K562 (cell line): ENCODE measurements at regions not wholly inside any gene's neighbourhood (a gene's known extent, or its start where the extent isn't known, plus 50 kb on each side); places are given as distances from the start of the nearest gene placed in this dataset.
A peak's percentile ranks its signal among the peaks of the same experiment; 100 is the strongest.

Experiments used
- ATAC-seq: fragments of 200-7000 bp; cut with Tn5 transposase; 3 replicates; pipeline ENCODE4 v1.9.1; 2020; ENCODE audit warnings: moderate library complexity
- BruUV-seq: library from RNA; stranded (reverse); fragments of 400-500 nt; replicated peaks from 2 replicates; lab custom pipeline; 2021; lab: Mats Ljungman, UMichigan
- CTCF ChIA-PET: fragments of 300-600 bp; formaldehyde crosslinking; extraction: SDS; loops from one replicate; lab custom pipeline; 2021; ENCODE audit warnings: low intra/inter-chr PET ratio; lab: Yijun Ruan, JAX
- POLR2A ChIA-PET: fragments of 300-600, 350-650 bp; sonication (Branson Sonifier 250); formaldehyde crosslinking; extraction: SDS; loops from one replicate; lab custom pipeline; 2021; ENCODE audit warnings: antibody characterized with exemption, inconsistent platforms; lab: Yijun Ruan, JAX
- DNase-seq, 4 experiments: peaks; one replicate each; pipeline versions ENCODE4 v3.0.0 to v3.0.0-alpha.2; 2011 to 2018; ENCODE audit warnings: low spot score in 3 of 4, mixed read lengths in 3 of 4; ENCODE audit errors: extremely low read depth in 1 of 4
- FAIRE-seq: peaks from 2 replicates; lab custom pipeline; 2011; peaks lifted over from hg19 to GRCh38; lab: Jason Lieb, UNC
- H2AFZ ChIP-seq: 2 replicates; pipeline ENCODE4 v1.6.0; 2011; ENCODE audit warnings: low read depth, low read length, control low read depth, inconsistent platforms
- H3K27ac ChIP-seq: fragments of 200-600 bp; 3 replicates; pipeline ENCODE4 v1.8.0; 2011; ENCODE audit warnings: low read depth, mild to moderate bottlenecking, control low read depth, inconsistent platforms, low read length, moderate library complexity, mixed read lengths; ENCODE audit errors: extremely low read depth
- H3K27me3 ChIP-seq, 2 experiments: fragments of 300-600 bp in 1 of 2; 2 replicates in 1 of 2; 3 replicates in 1 of 2; pipeline versions ENCODE4 v1.6.0 to v1.8.0; 2011; ENCODE audit warnings: inconsistent platforms in 2 of 2, low read length in 2 of 2, mild to moderate bottlenecking in 1 of 2, mixed read lengths in 1 of 2, moderate library complexity in 1 of 2; ENCODE audit not compliant: control insufficient read depth in 2 of 2, insufficient read depth in 2 of 2
- H3K36me3 ChIP-seq: fragments of 300-600 bp; 3 replicates; pipeline ENCODE4 v1.8.0; 2011; ENCODE audit warnings: mild to moderate bottlenecking, low read length, inconsistent platforms; ENCODE audit not compliant: control insufficient read depth, insufficient read depth
- H3K4me1 ChIP-seq, 2 experiments: fragments of 200-600 bp in 1 of 2; replicated peaks in 1 of 2; 2 replicates in 1 of 2; 3 replicates in 1 of 2; pipeline versions ENCODE4 v1.5.1 to v1.8.0; 2011; ENCODE audit warnings: inconsistent platforms in 2 of 2, low read length in 2 of 2, mild to moderate bottlenecking in 1 of 2, mixed read lengths in 1 of 2, moderate library complexity in 1 of 2; ENCODE audit not compliant: control insufficient read depth in 2 of 2, insufficient read depth in 2 of 2
- H3K4me2 ChIP-seq: 2 replicates; pipeline ENCODE4 v1.6.1; 2011; ENCODE audit warnings: low read length, control low read depth, inconsistent platforms, mixed read lengths; ENCODE audit not compliant: insufficient read depth
- H3K4me3 ChIP-seq: fragments of 200-600 bp; sonication (generic), shearing (Covaris generic); 2 replicates; pipeline ENCODE4 v1.5.1; 2016; ENCODE audit warnings: control low read depth, inconsistent platforms
- H3K79me2 ChIP-seq: fragments of 200-600 bp; 3 replicates; pipeline ENCODE4 v1.8.0; 2011; ENCODE audit warnings: low read length, inconsistent platforms; ENCODE audit not compliant: control insufficient read depth, insufficient read depth
- H3K9ac ChIP-seq, 2 experiments: 2 replicates each; pipeline versions ENCODE4 v1.6.0 to v1.6.1; 2011; ENCODE audit warnings: low read depth in 2 of 2, low read length in 2 of 2, control low read depth in 1 of 2, inconsistent platforms in 1 of 2, mild to moderate bottlenecking in 1 of 2, mixed read lengths in 1 of 2; ENCODE audit not compliant: insufficient read depth in 1 of 2
- H3K9me1 ChIP-seq: one replicate; pipeline ENCODE4 v1.6.0; 2011; ENCODE audit warnings: inconsistent platforms, mild to moderate bottlenecking, low read length, moderate library complexity; ENCODE audit not compliant: control insufficient read depth, insufficient read depth
- H3K9me3 ChIP-seq: replicated peaks from 2 replicates; pipeline ENCODE4 v1.5.1; 2011; ENCODE audit warnings: low read depth, low read length, inconsistent platforms; ENCODE audit not compliant: control insufficient read depth, insufficient read depth
- H4K20me1 ChIP-seq: replicated peaks from 2 replicates; pipeline ENCODE4 v1.6.1; 2011; ENCODE audit warnings: low read length, inconsistent platforms, mixed read lengths; ENCODE audit not compliant: control insufficient read depth, insufficient read depth
- FOSL1 ChIP-seq: fragments of 200-800 bp; sonication (Bioruptor generic); conservative IDR thresholded peaks from 2 replicates; pipeline ENCODE4 v1.6.1; 2016; ENCODE audit warnings: missing genetic modification characterization, missing compliant biosample characterization
- KLF6 ChIP-seq: fragments of 250-450 bp; sonication (Bioruptor Pico); IDR thresholded peaks from 2 replicates; pipeline ENCODE4 v1.4.0; 2020; ENCODE audit warnings: mild to moderate bottlenecking, moderate library complexity, borderline replicate concordance
- RFX1 ChIP-seq: fragments of 450-650 bp; IDR thresholded peaks from 2 replicates; pipeline ENCODE4 v1.6.1; 2016; ENCODE audit warnings: mild to moderate bottlenecking, moderate library complexity
- SMAD2 ChIP-seq: fragments of 150-350 bp; IDR thresholded peaks from 2 replicates; pipeline ENCODE4 v1.6.1; 2014; ENCODE audit warnings: low read depth, mild to moderate bottlenecking, low read length
- SMARCB1 ChIP-seq: IDR thresholded peaks from 2 replicates; pipeline ENCODE4 v1.6.1; 2011; ENCODE audit warnings: improper control_type of control experiment, low read depth; ENCODE audit not compliant: insufficient read length
- ZNF644 ChIP-seq: fragments of 200-800 bp; sonication (Bioruptor generic); IDR thresholded peaks from 2 replicates; pipeline ENCODE4 v1.6.1; 2016; ENCODE audit warnings: low read depth, missing genetic modification characterization, missing compliant biosample characterization
- WGBS: fragments of 100-300 bp; shearing (Covaris generic); methylation state at CpG from one replicate; pipeline ENCODE4 v1.1.6; 2016; ENCODE audit warnings: low coverage, mixed read lengths; ENCODE audit not compliant: insufficient coverage; ENCODE audit errors: missing lambda C conversion rate; 5-methylcytosine and 5-hydroxymethylcytosine counted together
- in situ Hi-C: fragments of 300-500 bp; cut with MboI; formaldehyde crosslinking; loops from 4 replicates; pipeline ENCODE4 v1.15.0; 2018; ENCODE audit warnings: inconsistent platforms, mixed read lengths
- intact Hi-C: fragments of 100-400 bp; cut with micrococcal nuclease; formaldehyde crosslinking; loops from 2 replicates; pipeline ENCODE4 v1.14.2; 2022

- Histone ChIP-seq H3K79me2 (no peaks in the 10 kb centered on the region), H4K20me1 (no peaks in the 10 kb centered on the region), H3K27ac (no peak overlapping the region), H3K4me1 (peaks cover 10 to 32% of the 10 kb centered on the region in 2 experiments), H3K27me3 (no peaks in the 10 kb centered on the region), H3K4me3 (no peak overlapping the region), H3K36me3 (no peaks in the 10 kb centered on the region), H3K9me1 (no peaks in the 10 kb centered on the region), H2AFZ (peak overlapping the region; percentile 30; the same call in 1 of the 2 replicates), H3K4me2 (no peak overlapping the region), H3K9ac (no peak overlapping the region), H3K9me3 (no peaks in the 10 kb centered on the region)
- TF ChIP-seq FOSL1 (tag) (0 out of 2 replicates have a peak, but pooled peaks have one; percentile 30), RFX1 (peak; percentile 39; the same call in 1 of the 2 replicates), KLF6 (CRISPR knock-in tag) (peak; percentile 20; the same call in 1 of the 2 replicates), SMAD2 (no peak), ZNF644 (tag) (peak; percentile 26; the same call in 1 of the 2 replicates), SMARCB1 (no peak)
- BruUV-seq, result no TSS peak
- in situ Hi-C loops, result no loop called here
- WGBS, result 81% methylated on average over 12 of the region's 12 CpGs
- ChIA-PET CTCF (no interaction called here), POLR2A (interaction anchor here (0.6 kb wide), 1 partner anchor 349 kb away, joined by 3 read pairs; no protein-coding TSS in a partner anchor)
- DNase-seq, result no peak
- FAIRE-seq, result no peak
- intact Hi-C loops, result no loop called here
- no peak for ATAC-seq
Measured at GRCh38 chr6:146871611-146872425, 273.0 kb downstream of the ADGB start.
